H1 (cell line): ENCODE measurements at regions not wholly inside any gene's neighbourhood (a gene's known extent, or its start where the extent isn't known, plus 50 kb on each side); places are given as distances from the start of the nearest gene placed in this dataset.

Source experiments
- CTCF ChIA-PET: fragments of 300-600 bp; sonication (Branson Sonifier 250); formaldehyde crosslinking; loops from one replicate; lab custom pipeline; 2021; ENCODE audit not compliant: partially characterized antibody; lab: Charles Lee
- POLR2A ChIA-PET: fragments of 300-600 bp; sonication (Branson Sonifier 250); formaldehyde crosslinking; loops from one replicate; lab custom pipeline; 2021; ENCODE audit warnings: inconsistent platforms; ENCODE audit not compliant: partially characterized antibody; lab: Charles Lee
- DNase-seq, 2 experiments: peaks; one replicate each; pipeline versions ENCODE4 v3.0.0 to v3.0.0-alpha.2; 2010 to 2022; ENCODE audit warnings: low spot score in 2 of 2, low read depth in 1 of 2, mixed read lengths in 1 of 2
- FAIRE-seq: peaks from 2 replicates; lab custom pipeline; 2011; peaks lifted over from hg19 to GRCh38; lab: Jason Lieb, UNC
- H2AFZ ChIP-seq: 2 replicates; pipeline ENCODE4 v1.8.1; 2012; ENCODE audit warnings: low read length, inconsistent platforms
- H2AK5ac ChIP-seq: 2 replicates; pipeline ENCODE4 v1.6.1; 2013; ENCODE audit warnings: low read depth, low read length
- H2BK120ac ChIP-seq: replicated peaks from 2 replicates; pipeline ENCODE3; 2013; ENCODE audit warnings: low read depth, low read length, inconsistent platforms
- H2BK12ac ChIP-seq: 2 replicates; pipeline ENCODE4 v1.6.1; 2013; ENCODE audit warnings: low read depth, low read length
- H2BK15ac ChIP-seq: 2 replicates; pipeline ENCODE4 v1.6.1; 2013; ENCODE audit warnings: low read length
- H2BK20ac ChIP-seq: 2 replicates; pipeline ENCODE4 v1.6.1; 2013; ENCODE audit warnings: low read length
- H2BK5ac ChIP-seq: 2 replicates; pipeline ENCODE4 v1.6.1; 2013; ENCODE audit warnings: low read depth, low read length
- H3K14ac ChIP-seq: 2 replicates; pipeline ENCODE4 v1.6.1; 2013; ENCODE audit warnings: inconsistent platforms; ENCODE audit not compliant: insufficient read length
- H3K18ac ChIP-seq: 2 replicates; pipeline ENCODE4 v1.6.1; 2013; ENCODE audit warnings: low read length; ENCODE audit errors: extremely low read depth
- H3K23ac ChIP-seq: 2 replicates; pipeline ENCODE4 v1.6.1; 2013; ENCODE audit warnings: inconsistent platforms; ENCODE audit not compliant: insufficient read length
- H3K23me2 ChIP-seq: 2 replicates; pipeline ENCODE4 v1.6.1; 2013; ENCODE audit warnings: low read depth, low read length
- H3K27ac ChIP-seq: 2 replicates; pipeline ENCODE4 v1.6.1; 2011; ENCODE audit warnings: low read depth, low read length, inconsistent platforms
- H3K27me3 ChIP-seq, 4 experiments: replicated peaks in 1 of 4; 1 replicate in 1 of 4; 2 replicates in 3 of 4; pipeline versions ENCODE4 v1.6.1 to v1.8.1; 2011 to 2013; ENCODE audit warnings: low read length in 3 of 4, mild to moderate bottlenecking in 3 of 4, inconsistent platforms in 2 of 4, mixed read lengths in 2 of 4, moderate library complexity in 1 of 4; ENCODE audit not compliant: control insufficient read depth in 3 of 4, insufficient read depth in 3 of 4; ENCODE audit errors: extremely low read depth in 1 of 4
- H3K36me3 ChIP-seq, 4 experiments: 2 replicates each; pipeline versions ENCODE4 v1.6.1 to v1.8.1; 2011 to 2013; ENCODE audit warnings: mild to moderate bottlenecking in 4 of 4, low read length in 3 of 4, moderate library complexity in 2 of 4, control low read depth in 1 of 4, inconsistent platforms in 1 of 4; ENCODE audit not compliant: insufficient read depth in 4 of 4, control insufficient read depth in 2 of 4
- H3K4ac ChIP-seq: replicated peaks from 2 replicates; pipeline ENCODE3; 2013; ENCODE audit warnings: low read length, low read depth, mixed read lengths, inconsistent platforms; ENCODE audit not compliant: insufficient read length
- H3K4me1 ChIP-seq, 4 experiments: replicated peaks in 1 of 4; 1 replicate in 1 of 4; 2 replicates in 3 of 4; pipeline versions ENCODE4 v1.6.1 to v1.8.1; 2011 to 2013; ENCODE audit warnings: low read length in 3 of 4, inconsistent platforms in 2 of 4, mixed read lengths in 1 of 4; ENCODE audit not compliant: insufficient read depth in 4 of 4, control insufficient read depth in 3 of 4
- H3K4me2 ChIP-seq, 2 experiments: 2 replicates each; pipeline versions ENCODE4 v1.6.1 to v1.8.1; 2011 to 2013; ENCODE audit warnings: low read depth in 2 of 2, low read length in 2 of 2, control low read depth in 1 of 2, inconsistent platforms in 1 of 2, mild to moderate bottlenecking in 1 of 2; ENCODE audit not compliant: insufficient read depth in 1 of 2
- H3K4me3 ChIP-seq, 4 experiments: fragments of 200-600, 300-600 bp in 1 of 4; sonication (generic), shearing (Covaris generic), sonication (Bioruptor Twin) in 1 of 4; 2 replicates each; pipeline versions ENCODE4 v1.5.1 to v1.8.1; 2011 to 2016; ENCODE audit warnings: low read length in 4 of 4, low read depth in 3 of 4, control low read depth in 2 of 4, inconsistent platforms in 2 of 4, mild to moderate bottlenecking in 2 of 4, mixed read lengths in 1 of 4, moderate library complexity in 1 of 4; ENCODE audit not compliant: insufficient read depth in 2 of 4; ENCODE audit errors: extremely low read depth in 1 of 4
- H3K56ac ChIP-seq: replicated peaks from 2 replicates; pipeline ENCODE3; 2013; ENCODE audit warnings: low read depth, mild to moderate bottlenecking, mixed read lengths, low read length, inconsistent platforms; ENCODE audit not compliant: insufficient read length
- H3K79me1 ChIP-seq: 2 replicates; pipeline ENCODE4 v1.6.1; 2013; ENCODE audit warnings: low read depth, low read length, control low read depth
- H3K79me2 ChIP-seq, 2 experiments: 2 replicates each; pipeline versions ENCODE4 v1.6.1 to v1.8.1; 2012 to 2013; ENCODE audit warnings: low read length in 2 of 2, mild to moderate bottlenecking in 2 of 2, inconsistent platforms in 1 of 2; ENCODE audit not compliant: insufficient read depth in 2 of 2, control insufficient read depth in 1 of 2
- H3K9ac ChIP-seq, 4 experiments: replicated peaks in 1 of 4; 1 replicate in 1 of 4; 2 replicates in 3 of 4; pipeline versions ENCODE4 v1.6.1 to v1.8.1; 2011 to 2013; ENCODE audit warnings: low read depth in 3 of 4, low read length in 3 of 4, control low read depth in 2 of 4, mild to moderate bottlenecking in 2 of 4, moderate library complexity in 2 of 4, inconsistent platforms in 1 of 4; ENCODE audit errors: extremely low read depth in 1 of 4
- H3K9me3 ChIP-seq, 2 experiments: 2 replicates each; pipeline versions ENCODE4 v1.6.1 to v1.8.1; 2012 to 2013; ENCODE audit warnings: mild to moderate bottlenecking in 2 of 2, moderate library complexity in 2 of 2, control low read depth in 1 of 2, inconsistent platforms in 1 of 2, low read depth in 1 of 2, low read length in 1 of 2, mixed read lengths in 1 of 2; ENCODE audit not compliant: insufficient read depth in 2 of 2
- H4K20me1 ChIP-seq, 2 experiments: replicated peaks in 1 of 2; 2 replicates each; pipeline versions ENCODE3 to v1.8.1; 2011 to 2013; ENCODE audit warnings: inconsistent platforms in 2 of 2, low read length in 2 of 2, mild to moderate bottlenecking in 1 of 2; ENCODE audit not compliant: insufficient read depth in 2 of 2, control insufficient read depth in 1 of 2
- H4K5ac ChIP-seq: 2 replicates; pipeline ENCODE4 v1.6.1; 2013; ENCODE audit warnings: low read length, low read depth, mixed read lengths, inconsistent platforms; ENCODE audit not compliant: insufficient read length
- H4K8ac ChIP-seq: 2 replicates; pipeline ENCODE4 v1.8.0; 2013; ENCODE audit warnings: mild to moderate bottlenecking, moderate library complexity, low read length, inconsistent platforms; ENCODE audit not compliant: insufficient read depth; ENCODE audit errors: extremely low read depth
- H4K91ac ChIP-seq: replicated peaks from 2 replicates; pipeline ENCODE3; 2013; ENCODE audit warnings: low read length, mixed read lengths, inconsistent platforms; ENCODE audit not compliant: insufficient read length
- CEBPB ChIP-seq: IDR thresholded peaks from 2 replicates; pipeline ENCODE4 v1.6.1; 2012; ENCODE audit warnings: low read depth, low read length
- CTCF ChIP-seq, 3 experiments: IDR thresholded peaks; 1 replicate in 2 of 3; 2 replicates in 1 of 3; pipeline versions ENCODE4 v1.5.1 to v1.6.1; 2011; ENCODE audit warnings: low read length in 3 of 3, mild to moderate bottlenecking in 3 of 3, inconsistent platforms in 2 of 3, low read depth in 1 of 3, moderate library complexity in 1 of 3; ENCODE audit not compliant: insufficient read depth in 1 of 3; ENCODE audit errors: control extremely low read depth in 1 of 3
- RAD21 ChIP-seq, 2 experiments: IDR thresholded peaks in 1 of 2; conservative IDR thresholded peaks in 1 of 2; 2 replicates each; pipeline ENCODE4 v1.6.1; 2011; ENCODE audit warnings: low read depth in 2 of 2, low read length in 2 of 2, improper control_type of control experiment in 1 of 2, inconsistent platforms in 1 of 2, mild to moderate bottlenecking in 1 of 2, moderate library complexity in 1 of 2
- WGBS, 2 experiments: shearing (Covaris generic) in 1 of 2; methylation state at CpG; one replicate each; pipeline versions ENCODE4 v1.1.6 to v1.1.7; 2013 to 2015; ENCODE audit warnings: low lambda C conversion rate in 2 of 2, mixed read lengths in 2 of 2, inconsistent platforms in 1 of 2, low coverage in 1 of 2, missing lambda C conversion rate in 1 of 2; ENCODE audit not compliant: insufficient replicate concordance in 2 of 2, insufficient coverage in 1 of 2, insufficient read length in 1 of 2; ENCODE audit errors: extremely low coverage in 1 of 2, missing lambda C conversion rate in 1 of 2; 5-methylcytosine and 5-hydroxymethylcytosine counted together

- no peak for FAIRE-seq
- 90% methylated on average over 14 of the region's 14 CpGs; no CpG with 5 or more reads in 1 of the 2 experiments for WGBS, 2 experiments
Measured at GRCh38 chr2:83874712-83875430, 584.2 kb downstream of the SUCLG1 start.

More at GRCh38 chr2:83874712-83875430, 584.2 kb downstream of the SUCLG1 start:
- no peak overlapping the region for H3K14ac ChIP-seq
- no peaks in the 10 kb centered on the region for H4K20me1 ChIP-seq
- ChIA-PET POLR2A (no interaction called here), CTCF (no interaction called here)
- H3K79me1 ChIP-seq = no peaks in the 10 kb centered on the region
- no peaks in the 10 kb centered on the region for H3K79me2 ChIP-seq
- H3K27ac ChIP-seq = no peak overlapping the region
- peak in 1 of 2 experiments; percentile 15 for DNase-seq
- H2AFZ ChIP-seq = no peak overlapping the region
- TF ChIP-seq CEBPB (no peak), CTCF (IDR thresholded peaks at IDR 0.05; ENCODE audit: control extremely low read depth in 1 of 3, insufficient read depth in 1 of 3, low read depth in 1 of 3, low read length in 3 of 3) (peak; percentile 18 to 32 (median 27)), RAD21 (IDR thresholded peaks at IDR 0.05 in 1 of 2, conservative IDR thresholded peaks at IDR 0.05 in 1 of 2; ENCODE audit: low read depth in 2 of 2, low read length in 2 of 2) (peak; percentile 44 to 61)
- no peak overlapping the region for H3K4me2 ChIP-seq
- peaks cover 17 to 30% of the 10 kb centered on the region in 2 experiments for H3K9me3 ChIP-seq
- H3K23me2 ChIP-seq = no peaks in the 10 kb centered on the region
- no peaks in the 10 kb centered on the region; a peak in 2 of 8 replicates for H3K36me3 ChIP-seq
- no peak overlapping the region for H2BK5ac ChIP-seq
- no peak overlapping the region for H2BK20ac ChIP-seq
- H3K27me3 ChIP-seq = no peaks in the 10 kb centered on the region
- H2BK12ac ChIP-seq = no peak overlapping the region
- H3K4ac ChIP-seq = no peak overlapping the region
- no peak overlapping the region for H4K5ac ChIP-seq
- no peak overlapping the region for H2BK120ac ChIP-seq
- no peak overlapping the region for H2BK15ac ChIP-seq
- H3K4me1 ChIP-seq = no peaks in the 10 kb centered on the region
- H2AK5ac ChIP-seq = no peak overlapping the region
- H3K56ac ChIP-seq = no peak overlapping the region
- no peak overlapping the region for H3K23ac ChIP-seq
- H3K4me3 ChIP-seq = no peak overlapping the region
- no peak overlapping the region for H4K8ac ChIP-seq
- H3K18ac ChIP-seq = no peak overlapping the region
- no peak overlapping the region for H3K9ac ChIP-seq
- no peak overlapping the region for H4K91ac ChIP-seq
